Suprapubic skin (tissue), 4 donors: ENCODE measurements at regions not wholly inside any gene's neighbourhood (a gene's known extent, or its start where the extent isn't known, plus 50 kb on each side); places are given as distances from the start of the nearest gene placed in this dataset.

Experiments used
- POLR2A ChIP-seq, 2 donors: fragments of 450-650 bp; IDR thresholded peaks; one replicate each; pipeline ENCODE4 v1.6.1; 2017; ENCODE audit warnings: antibody characterized with exemption in 2 of 2, mild to moderate bottlenecking in 2 of 2, moderate library complexity in 2 of 2
- POLR2AphosphoS5 ChIP-seq, 3 donors: sonication (generic); formaldehyde crosslinking; IDR thresholded peaks; one replicate each; pipeline ENCODE4 v1.6.1; 2017; ENCODE audit warnings: antibody characterized with exemption in 3 of 3

GRCh38 chr4:66073961-66074360 lies 403.7 kb upstream of the EPHA5 start:
- TF ChIP-seq POLR2AphosphoS5 (IDR thresholded peaks at IDR 0.05), result no peak
- TF ChIP-seq POLR2A (IDR thresholded peaks at IDR 0.05), result no peak
